OCI-LY1 (cell line): ENCODE measurements at regions not wholly inside any gene's neighbourhood (a gene's known extent, or its start where the extent isn't known, plus 50 kb on each side); places are given as distances from the start of the nearest gene placed in this dataset.

ENCODE experiments used
- H2AFZ ChIP-seq: fragments of 200-600 bp; sonication (generic), shearing (Covaris generic); 2 replicates; pipeline ENCODE4 v1.6.0; 2014; ENCODE audit warnings: antibody characterized with exemption, mild to moderate bottlenecking, low read length
- H3F3A ChIP-seq: fragments of 200-600 bp; sonication (generic), shearing (Covaris generic); 2 replicates; pipeline ENCODE4 v1.6.0; 2014; ENCODE audit warnings: mild to moderate bottlenecking, antibody characterized with exemption, low read length, moderate library complexity; ENCODE audit not compliant: insufficient read depth
- H3K27ac ChIP-seq: fragments of 200-600 bp; sonication (generic); 2 replicates; pipeline ENCODE4 v1.5.1; 2014; ENCODE audit warnings: low read length, mixed run types, mild to moderate bottlenecking, low read depth; ENCODE audit not compliant: poor library complexity, severe bottlenecking
- H3K27me3 ChIP-seq: fragments of 200-600 bp; sonication (generic); 2 replicates; pipeline ENCODE4 v1.6.0; 2014; ENCODE audit warnings: antibody characterized with exemption, mild to moderate bottlenecking, low read length, moderate library complexity; ENCODE audit not compliant: insufficient read depth
- H3K36me3 ChIP-seq: fragments of 200-600 bp; sonication (generic); 2 replicates; pipeline ENCODE4 v1.6.1; 2014; ENCODE audit warnings: mild to moderate bottlenecking, antibody characterized with exemption, low read length, moderate library complexity, mixed read lengths; ENCODE audit not compliant: insufficient read depth
- H3K4me1 ChIP-seq: fragments of 200-600 bp; sonication (generic); 2 replicates; pipeline ENCODE4 v1.5.1; 2014; ENCODE audit warnings: mild to moderate bottlenecking, low read length, moderate library complexity; ENCODE audit not compliant: insufficient read depth, severe bottlenecking
- H3K4me2 ChIP-seq: fragments of 200-600 bp; sonication (generic), shearing (Covaris generic); 2 replicates; pipeline ENCODE4 v1.6.1; 2014; ENCODE audit warnings: low read length
- H3K4me3 ChIP-seq: fragments of 200-600 bp; sonication (generic); 2 replicates; pipeline ENCODE4 v1.5.1; 2014; ENCODE audit warnings: low read length, low read depth, mild to moderate bottlenecking, mixed read lengths; ENCODE audit not compliant: poor library complexity, severe bottlenecking
- H3K79me2 ChIP-seq: fragments of 200-600 bp; shearing (Covaris generic); 2 replicates; pipeline ENCODE4 v1.6.1; 2016; ENCODE audit warnings: mixed run types, low read length, mixed read lengths; ENCODE audit not compliant: insufficient read depth
- H3K9ac ChIP-seq: fragments of 200-600 bp; sonication (generic), shearing (Covaris generic); 2 replicates; pipeline ENCODE4 v1.6.1; 2014; ENCODE audit warnings: mild to moderate bottlenecking, low read length, mixed read lengths
- H3K9me2 ChIP-seq: fragments of 200-600 bp; sonication (generic), shearing (Covaris generic); 2 replicates; pipeline ENCODE4 v1.6.1; 2014; ENCODE audit warnings: low read depth, mild to moderate bottlenecking, low read length, mixed read lengths
- H3K9me3 ChIP-seq: fragments of 200-600 bp; shearing (Covaris generic); 2 replicates; pipeline ENCODE4 v1.6.1; 2014; ENCODE audit warnings: low read length, mixed read lengths
- H4K20me1 ChIP-seq: fragments of 200-600 bp; sonication (generic), shearing (Covaris generic); 2 replicates; pipeline ENCODE4 v1.6.0; 2016; ENCODE audit warnings: mild to moderate bottlenecking, low read length; ENCODE audit not compliant: insufficient read depth
- EZH2 ChIP-seq: fragments of 200-600 bp; sonication (generic), shearing (Covaris generic); IDR thresholded peaks from 2 replicates; pipeline ENCODE4 v1.8.0; 2017; ENCODE audit warnings: borderline replicate concordance, mixed run types, mild to moderate bottlenecking, antibody characterized with exemption, low read length, moderate library complexity, mixed read lengths
- TF ChIP-seq, protein P1 (sequence below): fragments of 200-600 bp; sonication (generic), shearing (Covaris generic); IDR thresholded peaks from 2 replicates; pipeline ENCODE4 v1.5.1; 2017; ENCODE audit warnings: mild to moderate bottlenecking, antibody characterized with exemption, low read length, moderate library complexity, mixed read lengths

GRCh38 chr10:123402021-123402420, 247.8 kb downstream of the BUB3 start:
- Histone ChIP-seq H3K4me2 (no peak overlapping the region), H3K79me2 (no peaks in the 10 kb centered on the region), H3K36me3 (no peaks in the 10 kb centered on the region), H3K9me2 (no peaks in the 10 kb centered on the region), H4K20me1 (no peaks in the 10 kb centered on the region), H3K9me3 (peaks cover 3% of the 10 kb centered on the region; the same call in 1 of the 2 replicates), H3K9ac (no peak overlapping the region), H3K27ac (no peak overlapping the region), H3K4me3 (no peak overlapping the region), H3K27me3 (no peaks in the 10 kb centered on the region), H3K4me1 (no peaks in the 10 kb centered on the region), H3F3A (no peaks in the 10 kb centered on the region), H2AFZ (no peak overlapping the region)
- TF ChIP-seq EZH2 = no peak
- TF ChIP-seq, protein P1, sequence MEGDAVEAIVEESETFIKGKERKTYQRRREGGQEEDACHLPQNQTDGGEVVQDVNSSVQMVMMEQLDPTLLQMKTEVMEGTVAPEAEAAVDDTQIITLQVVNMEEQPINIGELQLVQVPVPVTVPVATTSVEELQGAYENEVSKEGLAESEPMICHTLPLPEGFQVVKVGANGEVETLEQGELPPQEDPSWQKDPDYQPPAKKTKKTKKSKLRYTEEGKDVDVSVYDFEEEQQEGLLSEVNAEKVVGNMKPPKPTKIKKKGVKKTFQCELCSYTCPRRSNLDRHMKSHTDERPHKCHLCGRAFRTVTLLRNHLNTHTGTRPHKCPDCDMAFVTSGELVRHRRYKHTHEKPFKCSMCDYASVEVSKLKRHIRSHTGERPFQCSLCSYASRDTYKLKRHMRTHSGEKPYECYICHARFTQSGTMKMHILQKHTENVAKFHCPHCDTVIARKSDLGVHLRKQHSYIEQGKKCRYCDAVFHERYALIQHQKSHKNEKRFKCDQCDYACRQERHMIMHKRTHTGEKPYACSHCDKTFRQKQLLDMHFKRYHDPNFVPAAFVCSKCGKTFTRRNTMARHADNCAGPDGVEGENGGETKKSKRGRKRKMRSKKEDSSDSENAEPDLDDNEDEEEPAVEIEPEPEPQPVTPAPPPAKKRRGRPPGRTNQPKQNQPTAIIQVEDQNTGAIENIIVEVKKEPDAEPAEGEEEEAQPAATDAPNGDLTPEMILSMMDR = no peak

DNA sequence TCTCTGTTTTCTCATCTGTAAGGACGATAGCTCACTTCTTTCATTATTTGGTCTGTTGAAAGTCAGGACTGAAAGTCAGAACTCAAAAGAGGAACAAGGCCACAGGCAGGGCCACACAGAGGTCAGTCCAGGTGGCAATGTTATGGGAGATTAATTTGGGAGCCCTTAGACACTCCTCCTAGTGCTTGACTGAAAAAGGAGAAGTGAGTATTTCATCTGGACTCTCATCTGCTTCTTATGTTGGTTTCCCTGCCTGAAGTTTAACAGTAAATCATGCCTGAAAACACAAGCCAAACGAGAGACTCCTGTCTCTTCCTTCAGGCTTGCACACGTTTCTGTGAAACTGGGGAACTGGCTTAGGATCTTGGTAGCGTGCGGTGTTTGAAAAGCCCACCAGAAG, 248.5 kb downstream of the BUB3 start:
- Histone ChIP-seq H3K79me2 (no peaks in the 10 kb centered on the region), H4K20me1 (no peaks in the 10 kb centered on the region), H3F3A (no peaks in the 10 kb centered on the region), H3K9me2 (no peaks in the 10 kb centered on the region), H3K27me3 (no peaks in the 10 kb centered on the region), H3K27ac (no peak overlapping the region), H3K9ac (no peak overlapping the region), H3K4me1 (no peaks in the 10 kb centered on the region), H3K4me2 (no peak overlapping the region), H3K9me3 (peaks cover 3% of the 10 kb centered on the region; the same call in 1 of the 2 replicates), H2AFZ (no peak overlapping the region), H3K36me3 (no peaks in the 10 kb centered on the region), H3K4me3 (no peak overlapping the region)
- TF ChIP-seq, protein P1 = no peak
- no peak for TF ChIP-seq EZH2

GRCh38 chr10:123404357-123404756, 250.2 kb downstream of the BUB3 start:
- no peaks in the 10 kb centered on the region for H3K9me2 ChIP-seq
- H3K4me3 ChIP-seq = no peak overlapping the region
- peaks cover 3% of the 10 kb centered on the region; the same call in 1 of the 2 replicates for H3K9me3 ChIP-seq
- H3F3A ChIP-seq = no peaks in the 10 kb centered on the region
- no peaks in the 10 kb centered on the region for H3K36me3 ChIP-seq
- H3K4me2 ChIP-seq = no peak overlapping the region
- H2AFZ ChIP-seq = no peak overlapping the region
- no peaks in the 10 kb centered on the region for H4K20me1 ChIP-seq
- TF ChIP-seq, protein P1 = no peak
- TF ChIP-seq EZH2 = no peak
- H3K79me2 ChIP-seq = no peaks in the 10 kb centered on the region
- no peaks in the 10 kb centered on the region for H3K27me3 ChIP-seq
- H3K4me1 ChIP-seq = no peaks in the 10 kb centered on the region
- H3K9ac ChIP-seq = no peak overlapping the region
- no peak overlapping the region for H3K27ac ChIP-seq
